Body of pancreas (tissue), 4 donors: ENCODE measurements at regions not wholly inside any gene's neighbourhood (a gene's known extent, or its start where the extent isn't known, plus 50 kb on each side); places are given as distances from the start of the nearest gene placed in this dataset.

Experiments used
- ATAC-seq: fragments of 150-250 bp; one replicate; pipeline ENCODE4 v1.9.1; 2016
- DNase-seq, 4 donors: peaks; one replicate each; pipeline ENCODE4 v3.0.0-alpha.2; 2019
- H3K27ac ChIP-seq, 4 donors: fragments of 200-600 bp; sonication (generic); 1 replicate in 3 of 4; 2 replicates in 1 of 4; pipeline versions ENCODE4 v1.5.1 to v1.6.1; 2016 to 2019; ENCODE audit warnings: mild to moderate bottlenecking in 1 of 4, mixed read lengths in 1 of 4, moderate library complexity in 1 of 4
- H3K27me3 ChIP-seq, 2 donors: fragments of 200-600 bp; sonication (generic); one replicate each; pipeline ENCODE4 v1.6.0; 2016; ENCODE audit warnings: mild to moderate bottlenecking in 1 of 2
- H3K36me3 ChIP-seq, 2 donors: fragments of 200-600 bp; sonication (generic); replicated peaks in 1 of 2; 2 replicates each; pipeline ENCODE4 v1.5.1; 2016; ENCODE audit warnings: low read depth in 2 of 2; ENCODE audit not compliant: insufficient read depth in 1 of 2
- H3K4me1 ChIP-seq: fragments of 200-600 bp; sonication (generic); one replicate; pipeline ENCODE4 v1.6.0; 2016
- H3K4me3 ChIP-seq, 2 donors: fragments of 200-600 bp; sonication (generic); 1 replicate in 1 of 2; 2 replicates in 1 of 2; pipeline ENCODE4 v1.5.1; 2016 to 2019
- H3K9me3 ChIP-seq, 3 donors: fragments of 200-600 bp; sonication (generic); 1 replicate in 2 of 3; 2 replicates in 1 of 3; pipeline ENCODE4 v1.5.1; 2016
- POLR2A ChIP-seq, 3 donors: fragments of 450-650 bp; IDR thresholded peaks; one replicate each; pipeline ENCODE4 v1.6.1; 2016; ENCODE audit warnings: antibody characterized with exemption in 3 of 3, mild to moderate bottlenecking in 2 of 3
- WGBS, 2 donors: methylation state at CpG; one replicate each; pipeline ENCODE4 v1.1.5; 2017; 5-methylcytosine and 5-hydroxymethylcytosine counted together
- intact Hi-C: fragments of 100-400 bp; cut with DNase I; formaldehyde crosslinking; loops from one replicate; pipeline ENCODE4 v1.15.1; 2023
- TF ChIP-seq, protein P1 (sequence below), 7 experiments: fragments of 450-650 bp in 4 of 7; fragments of 200-600 bp in 3 of 7; sonication (generic) in 3 of 7; IDR thresholded peaks; one replicate each; pipeline ENCODE4 v1.5.1; 2016 to 2019; ENCODE audit warnings: antibody characterized with exemption in 7 of 7

DNA sequence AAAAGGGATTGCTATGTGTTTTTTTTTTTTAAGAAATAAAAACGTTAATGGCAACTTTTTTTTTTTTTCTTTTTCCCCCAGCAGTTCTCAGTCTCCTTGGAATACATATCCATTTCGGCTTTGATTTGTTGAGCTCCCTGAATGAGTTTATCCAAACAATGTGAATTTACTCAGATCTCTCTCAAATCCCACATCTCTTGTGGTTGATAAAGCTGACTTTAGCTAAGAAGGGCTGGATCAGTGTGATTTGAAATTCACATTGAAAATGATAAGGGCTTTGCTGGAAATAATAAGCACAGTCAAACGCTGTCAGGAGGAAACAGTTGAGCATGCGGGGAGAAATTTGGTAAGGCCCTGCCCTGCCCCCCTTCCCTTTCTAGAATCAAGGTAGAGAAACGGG lies 74.1 kb upstream of the IRX3 start:
- Histone ChIP-seq H3K4me1 (peaks cover 5% of the 10 kb centered on the region), H3K9me3 (no peaks in the 10 kb centered on the region), H3K27ac (no peak overlapping the region), H3K36me3 (no peaks in the 10 kb centered on the region), H3K4me3 (no peak overlapping the region), H3K27me3 (peaks cover 0 to 9% of the 10 kb centered on the region in 2 donors)
- intact Hi-C loops = no loop called here
- ATAC-seq (no peak), DNase-seq (no peak)
- WGBS, 2 donors = 23 to 30% methylated on average over 5 of the region's 5 CpGs
- TF ChIP-seq, protein P1, sequence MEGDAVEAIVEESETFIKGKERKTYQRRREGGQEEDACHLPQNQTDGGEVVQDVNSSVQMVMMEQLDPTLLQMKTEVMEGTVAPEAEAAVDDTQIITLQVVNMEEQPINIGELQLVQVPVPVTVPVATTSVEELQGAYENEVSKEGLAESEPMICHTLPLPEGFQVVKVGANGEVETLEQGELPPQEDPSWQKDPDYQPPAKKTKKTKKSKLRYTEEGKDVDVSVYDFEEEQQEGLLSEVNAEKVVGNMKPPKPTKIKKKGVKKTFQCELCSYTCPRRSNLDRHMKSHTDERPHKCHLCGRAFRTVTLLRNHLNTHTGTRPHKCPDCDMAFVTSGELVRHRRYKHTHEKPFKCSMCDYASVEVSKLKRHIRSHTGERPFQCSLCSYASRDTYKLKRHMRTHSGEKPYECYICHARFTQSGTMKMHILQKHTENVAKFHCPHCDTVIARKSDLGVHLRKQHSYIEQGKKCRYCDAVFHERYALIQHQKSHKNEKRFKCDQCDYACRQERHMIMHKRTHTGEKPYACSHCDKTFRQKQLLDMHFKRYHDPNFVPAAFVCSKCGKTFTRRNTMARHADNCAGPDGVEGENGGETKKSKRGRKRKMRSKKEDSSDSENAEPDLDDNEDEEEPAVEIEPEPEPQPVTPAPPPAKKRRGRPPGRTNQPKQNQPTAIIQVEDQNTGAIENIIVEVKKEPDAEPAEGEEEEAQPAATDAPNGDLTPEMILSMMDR (IDR thresholded peaks at IDR 0.05) = no peak
- TF ChIP-seq POLR2A (IDR thresholded peaks at IDR 0.05) = no peak

DNA sequence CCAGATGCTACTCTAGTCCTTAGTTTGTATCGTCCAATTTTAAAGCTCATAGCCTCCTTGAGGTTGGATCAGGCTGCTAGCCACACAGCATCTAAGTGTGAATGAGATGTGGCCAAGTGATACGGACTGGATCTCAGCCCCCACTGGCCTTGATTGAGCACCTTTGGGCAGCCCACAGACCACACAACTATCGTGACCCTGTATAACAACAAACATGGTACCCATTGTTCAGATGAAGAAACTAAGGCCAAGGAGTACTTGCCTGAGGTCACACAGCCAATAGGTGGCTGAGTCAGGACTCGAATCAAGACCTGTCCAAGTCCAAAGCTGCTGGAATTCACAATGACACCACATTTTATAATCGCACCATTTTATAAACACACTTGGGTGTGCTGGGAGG lies 73.0 kb upstream of the IRX3 start:
- no peak overlapping the region for H3K4me3 ChIP-seq
- ATAC-seq (no peak), DNase-seq (no peak)
- H3K9me3 ChIP-seq = no peaks in the 10 kb centered on the region
- H3K4me1 ChIP-seq = peaks cover 5% of the 10 kb centered on the region
- H3K27me3 ChIP-seq = peaks cover 0 to 9% of the 10 kb centered on the region in 2 donors
- 58 to 61% methylated on average over 5 of the region's 5 CpGs for WGBS, 2 donors
- intact Hi-C loops = no loop called here
- H3K27ac ChIP-seq = no peak overlapping the region
- H3K36me3 ChIP-seq = no peaks in the 10 kb centered on the region
- no peak for TF ChIP-seq POLR2A (IDR thresholded peaks at IDR 0.05)
- TF ChIP-seq, protein P1 (IDR thresholded peaks at IDR 0.05) = no peak

DNA sequence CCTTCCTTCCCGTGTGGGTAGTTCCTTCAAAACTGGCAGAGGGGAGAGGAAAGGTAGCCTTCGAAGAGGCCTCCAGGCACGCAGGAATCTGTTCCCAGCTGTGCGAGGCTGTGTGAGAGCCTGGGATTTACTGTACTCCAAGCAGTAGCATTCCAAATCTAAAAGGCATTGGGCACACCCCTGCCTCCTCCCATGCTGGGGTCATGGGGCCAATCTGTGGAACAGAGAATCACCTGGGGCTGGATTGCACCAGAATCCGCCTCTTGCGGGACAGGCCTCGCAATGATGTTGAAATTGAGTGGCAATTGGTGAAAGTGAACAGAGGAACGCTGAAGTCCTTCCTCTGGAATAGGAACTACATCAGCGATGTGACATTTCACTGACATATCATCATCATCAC lies 72.5 kb upstream of the IRX3 start:
- Histone ChIP-seq H3K27ac (no peak overlapping the region), H3K36me3 (no peaks in the 10 kb centered on the region), H3K4me1 (peaks cover 5% of the 10 kb centered on the region), H3K9me3 (no peaks in the 10 kb centered on the region), H3K27me3 (peaks cover 0 to 8% of the 10 kb centered on the region in 2 donors), H3K4me3 (no peak overlapping the region)
- 65 to 85% methylated on average over 8 to 9 of the region's 9 CpGs for WGBS, 2 donors
- no peak for ATAC-seq
- TF ChIP-seq POLR2A (IDR thresholded peaks at IDR 0.05) = no peak
- TF ChIP-seq, protein P1 (IDR thresholded peaks at IDR 0.05) = no peak
- no peak for DNase-seq
- intact Hi-C loops = no loop called here

DNA sequence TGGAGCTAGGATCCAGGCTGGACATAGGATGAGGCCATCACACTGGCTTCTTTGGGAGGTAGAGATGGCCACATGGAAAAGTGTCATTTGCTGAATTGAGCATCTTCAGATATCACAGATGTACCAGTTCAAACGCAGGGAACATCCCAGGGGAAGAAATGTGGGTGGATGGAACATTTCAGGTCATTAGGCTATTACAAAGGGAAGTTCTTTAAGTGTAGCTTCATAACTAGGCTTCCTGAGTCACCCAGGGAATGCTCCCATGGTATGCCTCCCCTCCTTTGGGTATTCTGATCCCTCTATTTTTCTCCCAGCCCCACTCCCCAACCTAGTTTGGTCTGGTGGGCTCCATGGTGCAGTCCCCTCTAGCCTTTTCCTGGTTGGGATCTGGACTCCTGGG lies 69.8 kb upstream of the IRX3 start:
- Histone ChIP-seq H3K4me3 (no peak overlapping the region), H3K27ac (no peak overlapping the region), H3K9me3 (no peaks in the 10 kb centered on the region), H3K4me1 (peaks cover 5% of the 10 kb centered on the region), H3K36me3 (no peaks in the 10 kb centered on the region), H3K27me3 (peaks cover 0 to 2% of the 10 kb centered on the region in 2 donors)
- intact Hi-C loops = no loop called here
- DNase-seq (no peak), ATAC-seq (no peak)
- no peak for TF ChIP-seq POLR2A (IDR thresholded peaks at IDR 0.05)
- TF ChIP-seq, protein P1 (IDR thresholded peaks at IDR 0.05) = no peak
- 22 to 27% methylated on average over 1 of the region's 1 CpG for WGBS, 2 donors

DNA sequence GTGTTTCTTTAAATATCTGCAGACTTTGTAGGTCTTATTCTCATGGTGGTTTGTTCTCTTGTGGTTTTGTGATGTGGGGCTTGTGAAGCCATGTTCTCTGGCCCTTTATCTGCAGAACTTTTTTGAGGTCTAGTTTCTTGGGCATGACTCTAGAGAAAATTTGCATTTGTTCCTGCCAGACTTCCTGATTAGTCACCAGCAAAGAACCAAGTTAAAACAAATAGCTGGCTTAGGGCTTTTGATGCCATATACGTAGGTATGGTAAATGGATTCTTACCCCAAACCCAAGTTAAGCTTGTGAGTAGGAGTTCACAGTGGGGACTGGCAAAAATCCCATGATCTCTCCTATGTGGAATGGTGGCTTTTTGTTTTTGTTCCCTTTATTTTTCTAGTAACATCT lies 68.7 kb upstream of the IRX3 start:
- TF ChIP-seq, protein P1 (IDR thresholded peaks at IDR 0.05) = no peak
- TF ChIP-seq POLR2A (IDR thresholded peaks at IDR 0.05) = no peak
- no peak for DNase-seq
- Histone ChIP-seq H3K9me3 (no peaks in the 10 kb centered on the region), H3K4me3 (no peak overlapping the region), H3K27ac (no peak overlapping the region), H3K36me3 (no peaks in the 10 kb centered on the region), H3K4me1 (peaks cover 3% of the 10 kb centered on the region), H3K27me3 (no peaks in the 10 kb centered on the region)
- 44 to 59% methylated on average over 1 of the region's 1 CpG for WGBS, 2 donors
- intact Hi-C loops = no loop called here
- no peak for ATAC-seq
